ENCODE measurements at regions not wholly inside any gene's neighbourhood (a gene's known extent, or its start where the extent isn't known, plus 50 kb on each side); places are given as distances from the start of the nearest gene placed in this dataset.

- TF ChIP-seq CTCF (IDR thresholded peaks at IDR 0.05) (no peak), EZH2 (IDR thresholded peaks at IDR 0.05; ENCODE audit: borderline replicate concordance, insufficient read depth, low read depth, low read length, poor library complexity, severe bottlenecking) (no peak)
Measured at GRCh38 chrY:7273587-7274203, 362.1 kb upstream of the AMELY start.

Data from B cell (primary cell).